HG03565 (cell line): ENCODE measurements at regions not wholly inside any gene's neighbourhood (a gene's known extent, or its start where the extent isn't known, plus 50 kb on each side); places are given as distances from the start of the nearest gene placed in this dataset.
"Not testable (repeated sequence)": the region's sequence is repeated elsewhere in the genome, so short reads cannot be mapped to it uniquely, and the experiment has no call there.

Experiments used
- ATAC-seq: cut with Tn5 transposase; IDR thresholded peaks from one replicate; pipeline ENCODE4 v1.9.1; 2021; ENCODE audit warnings: mild to moderate bottlenecking, moderate library complexity; ENCODE audit not compliant: unreplicated experiment

GRCh38 chr13:80180740-80181355, 160.1 kb downstream of the SPRY2 start:
- ATAC-seq, result no peak

GRCh38 chr13:80177327-80177726, 163.6 kb downstream of the SPRY2 start:
- no peak for ATAC-seq

- ATAC-seq, result no peak
These were observed 167.7 kb downstream of the SPRY2 start for GRCh38 chr13:80173224-80173623.

GRCh38 chr13:80171096-80171495, 169.8 kb downstream of the SPRY2 start:
- no peak for ATAC-seq

GRCh38 chr13:80168089-80168850, 172.7 kb downstream of the SPRY2 start:
- no peak for ATAC-seq

GRCh38 chr13:80166352-80166751, 174.6 kb downstream of the SPRY2 start:
- no peak for ATAC-seq

- ATAC-seq, result no peak
These were observed 176.5 kb downstream of the SPRY2 start for GRCh38 chr13:80164462-80164861.

GRCh38 chr13:80161896-80162295, 179.0 kb downstream of the SPRY2 start:
- no peak for ATAC-seq

GRCh38 chr13:80161219-80161618, 179.7 kb downstream of the SPRY2 start:
- no peak for ATAC-seq

- ATAC-seq, result no peak
These were observed 180.8 kb downstream of the SPRY2 start for GRCh38 chr13:80160110-80160509.

GRCh38 chr13:80157261-80157932, 183.5 kb downstream of the SPRY2 start:
- no peak for ATAC-seq

- not testable (repeated sequence) for ATAC-seq
These were observed 188.8 kb downstream of the SPRY2 start for GRCh38 chr13:80152142-80152541.

GRCh38 chr13:80151016-80151415, 189.9 kb downstream of the SPRY2 start:
- no peak for ATAC-seq

GRCh38 chr13:80149736-80150135, 191.2 kb downstream of the SPRY2 start:
- ATAC-seq, result no peak

GRCh38 chr13:80145171-80145690, 195.7 kb downstream of the SPRY2 start:
- no peak for ATAC-seq

GRCh38 chr13:80144493-80144892, 196.4 kb downstream of the SPRY2 start:
- ATAC-seq, result no peak

- ATAC-seq, result no peak
These were observed 199.6 kb downstream of the SPRY2 start for GRCh38 chr13:80141123-80141849.

- no peak for ATAC-seq
These were observed 200.2 kb downstream of the SPRY2 start for GRCh38 chr13:80140685-80141084.

GRCh38 chr13:80139196-80139595, 201.7 kb downstream of the SPRY2 start:
- no peak for ATAC-seq

GRCh38 chr13:80137994-80138393, 202.9 kb downstream of the SPRY2 start:
- no peak for ATAC-seq

GRCh38 chr13:80134346-80134745, 206.6 kb downstream of the SPRY2 start:
- no peak for ATAC-seq
